ENCODE measurements at regions not wholly inside any gene's neighbourhood (a gene's known extent, or its start where the extent isn't known, plus 50 kb on each side); places are given as distances from the start of the nearest gene placed in this dataset.

DNA sequence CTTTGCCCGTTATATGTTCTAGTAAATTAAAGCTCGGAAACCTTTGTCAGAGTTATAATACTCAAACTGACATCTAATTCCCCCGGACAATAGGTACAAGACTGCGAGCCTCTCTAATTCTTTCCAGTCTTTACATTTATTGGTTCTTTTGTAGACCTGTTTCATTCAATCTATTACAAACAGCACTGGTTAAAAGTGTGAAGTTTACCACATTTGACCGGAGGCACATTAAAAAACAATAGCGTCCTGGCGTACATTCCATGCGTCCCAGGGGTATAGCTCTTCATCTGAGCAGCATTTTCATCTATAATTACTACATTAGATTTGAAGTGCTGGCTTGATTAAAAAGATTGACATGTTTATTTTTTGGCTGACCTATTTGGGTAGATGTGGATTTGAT lies 49.9 kb upstream of the TENM3 start:
- no peak overlapping the region for H3K4me3 ChIP-seq (replicated peaks; ENCODE audit: low read depth, low read length)
- DNase-seq (ENCODE audit: extremely low read depth, low read depth) = no peak
- TF ChIP-seq, protein P1, sequence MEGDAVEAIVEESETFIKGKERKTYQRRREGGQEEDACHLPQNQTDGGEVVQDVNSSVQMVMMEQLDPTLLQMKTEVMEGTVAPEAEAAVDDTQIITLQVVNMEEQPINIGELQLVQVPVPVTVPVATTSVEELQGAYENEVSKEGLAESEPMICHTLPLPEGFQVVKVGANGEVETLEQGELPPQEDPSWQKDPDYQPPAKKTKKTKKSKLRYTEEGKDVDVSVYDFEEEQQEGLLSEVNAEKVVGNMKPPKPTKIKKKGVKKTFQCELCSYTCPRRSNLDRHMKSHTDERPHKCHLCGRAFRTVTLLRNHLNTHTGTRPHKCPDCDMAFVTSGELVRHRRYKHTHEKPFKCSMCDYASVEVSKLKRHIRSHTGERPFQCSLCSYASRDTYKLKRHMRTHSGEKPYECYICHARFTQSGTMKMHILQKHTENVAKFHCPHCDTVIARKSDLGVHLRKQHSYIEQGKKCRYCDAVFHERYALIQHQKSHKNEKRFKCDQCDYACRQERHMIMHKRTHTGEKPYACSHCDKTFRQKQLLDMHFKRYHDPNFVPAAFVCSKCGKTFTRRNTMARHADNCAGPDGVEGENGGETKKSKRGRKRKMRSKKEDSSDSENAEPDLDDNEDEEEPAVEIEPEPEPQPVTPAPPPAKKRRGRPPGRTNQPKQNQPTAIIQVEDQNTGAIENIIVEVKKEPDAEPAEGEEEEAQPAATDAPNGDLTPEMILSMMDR (IDR thresholded peaks at IDR 0.05; ENCODE audit: low read depth, low read length, missing control alignments) = no peak

Data from HFF-Myc (cell line).